ENCODE measurements at regions not wholly inside any gene's neighbourhood (a gene's known extent, or its start where the extent isn't known, plus 50 kb on each side); places are given as distances from the start of the nearest gene placed in this dataset.

- Mint-ChIP-seq H3K27ac (no peak overlapping the region), H3K4me1 (ENCODE audit: low read depth) (no peaks in the 10 kb centered on the region), H3K4me3 (no peak overlapping the region), H3K9me3 (no peaks in the 10 kb centered on the region), H3K36me3 (no peaks in the 10 kb centered on the region), H3K27me3 (no peaks in the 10 kb centered on the region)
- ChIA-PET CTCF (no interaction called here), POLR2A (no interaction called here)
- DNase-seq = no peak
- intact Hi-C loops (cut with micrococcal nuclease) = no loop called here
These were observed 333.0 kb downstream of the CCER1 start for GRCh38 chr12:90621927-90622326.

DNA sequence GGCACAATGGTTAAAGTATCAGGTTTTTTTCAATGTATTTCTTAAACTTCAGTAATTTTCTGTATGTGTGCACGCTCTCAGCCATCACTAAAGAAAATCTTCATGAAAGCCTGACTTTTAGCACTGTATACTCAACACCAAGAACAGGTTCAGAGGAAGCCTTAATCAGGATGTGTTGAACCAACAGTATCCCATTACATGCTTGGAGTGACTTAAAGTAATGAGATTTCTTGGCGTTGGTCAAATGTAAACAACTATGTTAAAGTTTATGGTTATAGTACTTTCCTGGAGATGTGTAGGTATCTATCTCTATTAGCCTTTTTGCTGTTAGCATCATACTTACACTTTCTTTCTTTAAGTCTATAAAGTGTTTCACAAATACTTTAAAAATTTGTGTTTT, 335.0 kb downstream of the CCER1 start:
- H3K4me1 Mint-ChIP-seq (ENCODE audit: low read depth) = no peaks in the 10 kb centered on the region
- ChIA-PET CTCF (interaction anchor here (0.7 kb wide), 1 partner anchor 1495 kb away, joined by 4 read pairs; no protein-coding TSS in a partner anchor), POLR2A (no interaction called here)
- no peaks in the 10 kb centered on the region for H3K27me3 Mint-ChIP-seq
- no peak overlapping the region for H3K4me3 Mint-ChIP-seq
- no peak for DNase-seq
- no peaks in the 10 kb centered on the region for H3K9me3 Mint-ChIP-seq
- no peaks in the 10 kb centered on the region for H3K36me3 Mint-ChIP-seq
- intact Hi-C loops (cut with micrococcal nuclease) = no loop called here
- no peak overlapping the region for H3K27ac Mint-ChIP-seq

DNA sequence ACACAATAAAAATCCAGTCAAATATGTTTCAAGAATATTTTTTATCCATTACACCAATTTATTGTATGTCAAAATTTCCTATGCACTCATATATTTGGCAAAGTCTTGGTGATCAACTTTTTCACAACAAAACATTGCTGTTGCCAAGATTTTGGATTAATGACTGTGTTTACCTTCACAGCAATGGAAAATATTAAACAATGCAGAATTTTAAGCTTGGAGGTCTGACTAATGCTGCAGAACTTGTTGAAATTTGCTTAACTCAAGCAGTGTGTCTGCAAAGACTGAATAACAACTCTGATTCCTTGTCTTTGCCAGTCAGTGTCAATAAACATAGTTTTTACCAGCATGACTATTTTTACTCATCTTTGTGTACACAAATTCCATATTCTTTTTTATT, 336.4 kb downstream of the CCER1 start:
- no peaks in the 10 kb centered on the region for H3K27me3 Mint-ChIP-seq
- CTCF ChIA-PET = no interaction called here

GRCh38 chr12:90611891-90612290, 343.1 kb downstream of the CCER1 start:
- intact Hi-C loops (cut with micrococcal nuclease) = no loop called here
- POLR2A ChIA-PET = no interaction called here
- no peaks in the 10 kb centered on the region for H3K9me3 Mint-ChIP-seq
- H3K27ac Mint-ChIP-seq = no peak overlapping the region
- no peak for DNase-seq
- no peaks in the 10 kb centered on the region for H3K4me1 Mint-ChIP-seq (ENCODE audit: low read depth)
- CTCF ChIA-PET = no interaction called here
- H3K27me3 Mint-ChIP-seq = no peaks in the 10 kb centered on the region
- H3K36me3 Mint-ChIP-seq = no peaks in the 10 kb centered on the region
- H3K4me3 Mint-ChIP-seq = no peak overlapping the region

More for the DNA sequence above, 336.4 kb downstream of the CCER1 start:
- intact Hi-C loops (cut with micrococcal nuclease) = no loop called here
- no peaks in the 10 kb centered on the region for H3K9me3 Mint-ChIP-seq
- H3K27ac Mint-ChIP-seq = no peak overlapping the region
- no peaks in the 10 kb centered on the region for H3K36me3 Mint-ChIP-seq
- POLR2A ChIA-PET = no interaction called here
- no peak for DNase-seq
- H3K4me1 Mint-ChIP-seq (ENCODE audit: low read depth) = no peaks in the 10 kb centered on the region
- no peak overlapping the region for H3K4me3 Mint-ChIP-seq

DNA sequence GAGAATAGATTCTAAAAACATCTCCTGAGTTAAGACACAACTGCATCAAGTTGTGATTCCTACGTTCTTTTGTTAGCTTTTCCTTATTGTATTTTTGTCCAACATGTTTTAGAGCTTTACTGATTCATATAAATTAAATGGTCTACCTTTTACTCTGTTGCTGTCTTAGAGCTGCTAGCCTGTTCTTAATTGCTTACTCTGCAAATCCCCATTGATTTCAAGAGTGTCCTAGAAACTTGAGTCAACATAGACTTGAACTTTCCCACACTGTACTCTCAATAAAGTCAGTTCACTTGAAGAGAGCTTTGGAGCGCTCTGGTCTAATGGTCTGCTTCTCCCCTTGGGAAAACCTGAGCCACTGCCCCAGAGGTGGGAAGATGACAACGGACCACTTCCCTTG, 343.9 kb downstream of the CCER1 start:
- intact Hi-C loops (cut with micrococcal nuclease) = no loop called here
- Mint-ChIP-seq H3K36me3 (no peaks in the 10 kb centered on the region), H3K27me3 (no peaks in the 10 kb centered on the region), H3K9me3 (no peaks in the 10 kb centered on the region), H3K27ac (no peak overlapping the region), H3K4me1 (ENCODE audit: low read depth) (no peaks in the 10 kb centered on the region), H3K4me3 (no peak overlapping the region)
- ChIA-PET POLR2A (interaction anchor here (0.5 kb wide), 1 partner anchor 125 kb away, joined by 4 read pairs; no protein-coding TSS in a partner anchor), CTCF (no interaction called here)
- DNase-seq = no peak

DNA sequence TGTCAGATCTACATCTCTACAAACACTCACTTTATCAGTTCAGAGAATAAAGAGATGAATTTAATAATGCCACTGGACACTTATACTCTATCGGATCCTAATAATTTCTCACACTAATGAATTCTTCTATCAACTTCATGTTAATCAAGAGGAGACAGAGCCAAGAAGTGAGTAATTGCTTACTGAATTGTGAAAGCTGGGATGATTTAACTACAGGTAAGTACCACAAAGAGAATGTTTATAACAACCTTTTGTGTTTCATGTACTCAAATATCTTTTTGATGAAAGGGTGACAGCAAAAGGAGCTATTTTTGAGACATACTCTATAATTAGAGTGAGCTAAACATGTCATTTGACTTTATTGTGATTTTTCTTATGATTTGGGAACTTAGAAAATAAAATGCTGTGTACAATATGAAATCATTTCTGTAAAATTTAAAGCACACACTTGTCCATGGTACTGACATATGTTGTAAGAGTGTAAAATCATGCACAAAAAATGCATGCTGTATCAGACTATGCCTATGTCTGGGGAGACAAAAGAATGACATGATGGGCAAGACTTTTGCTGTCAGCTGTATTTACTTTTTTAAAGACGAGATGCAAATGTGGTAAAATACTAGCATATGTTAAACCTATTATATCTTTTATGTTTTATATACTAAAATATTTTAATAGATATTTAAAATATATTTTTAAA, 361.2 kb downstream of the CCER1 start:
- no peaks in the 10 kb centered on the region for H3K9me3 Mint-ChIP-seq
- POLR2A ChIA-PET = no interaction called here
- no peaks in the 10 kb centered on the region for H3K36me3 Mint-ChIP-seq
- no peaks in the 10 kb centered on the region for H3K27me3 Mint-ChIP-seq
- no peak for DNase-seq
- intact Hi-C loops (cut with micrococcal nuclease) = no loop called here
- H3K4me3 Mint-ChIP-seq = no peak overlapping the region
- CTCF ChIA-PET = no interaction called here
- H3K27ac Mint-ChIP-seq = no peak overlapping the region
- no peaks in the 10 kb centered on the region for H3K4me1 Mint-ChIP-seq (ENCODE audit: low read depth)

- CTCF ChIA-PET = no interaction called here
- no peak overlapping the region for H3K27ac Mint-ChIP-seq
- peaks cover 3% of the 10 kb centered on the region for H3K9me3 Mint-ChIP-seq
- H3K4me3 Mint-ChIP-seq = no peak overlapping the region
- DNase-seq = no peak
- no peaks in the 10 kb centered on the region for H3K4me1 Mint-ChIP-seq (ENCODE audit: low read depth)
- POLR2A ChIA-PET = no interaction called here
- H3K27me3 Mint-ChIP-seq = no peaks in the 10 kb centered on the region
- intact Hi-C loops (cut with micrococcal nuclease) = no loop called here
- H3K36me3 Mint-ChIP-seq = no peaks in the 10 kb centered on the region
These were observed 365.0 kb downstream of the CCER1 start for GRCh38 chr12:90589956-90590355.

- Mint-ChIP-seq H3K27ac (no peak overlapping the region), H3K27me3 (no peaks in the 10 kb centered on the region), H3K4me1 (ENCODE audit: low read depth) (no peaks in the 10 kb centered on the region), H3K36me3 (no peaks in the 10 kb centered on the region), H3K4me3 (no peak overlapping the region), H3K9me3 (peaks cover 3% of the 10 kb centered on the region)
- POLR2A ChIA-PET = no interaction called here
- DNase-seq = no peak
- intact Hi-C loops (cut with micrococcal nuclease) = no loop called here
- CTCF ChIA-PET = no interaction called here
These were observed 369.2 kb downstream of the CCER1 start for GRCh38 chr12:90585640-90586304.

DNA sequence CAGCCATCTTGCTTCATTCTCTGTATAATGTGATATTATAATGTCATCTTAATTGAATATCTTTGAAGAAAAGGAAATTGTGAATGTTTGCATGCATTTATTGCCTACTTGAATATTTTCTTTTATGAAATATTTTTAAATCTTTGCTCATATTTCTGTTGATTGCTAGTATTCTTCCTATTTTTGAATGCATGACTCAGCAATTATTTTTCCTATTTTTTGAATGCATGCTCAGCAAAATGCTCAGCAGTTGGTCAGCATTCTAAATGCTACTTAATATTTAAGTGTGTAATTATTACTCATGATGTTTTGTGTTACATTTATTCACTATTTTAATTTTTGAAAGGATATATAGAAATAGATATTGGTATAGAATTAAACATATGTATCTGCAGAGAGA, 378.3 kb downstream of the CCER1 start:
- no peaks in the 10 kb centered on the region for H3K27me3 Mint-ChIP-seq
- peaks cover 6% of the 10 kb centered on the region for H3K9me3 Mint-ChIP-seq
- no peak overlapping the region for H3K4me3 Mint-ChIP-seq
- H3K27ac Mint-ChIP-seq = no peak overlapping the region
- no peaks in the 10 kb centered on the region for H3K36me3 Mint-ChIP-seq
- CTCF ChIA-PET = no interaction called here
- H3K4me1 Mint-ChIP-seq (ENCODE audit: low read depth) = no peaks in the 10 kb centered on the region
- POLR2A ChIA-PET = no interaction called here
- DNase-seq = no peak
- intact Hi-C loops (cut with micrococcal nuclease) = no loop called here

GRCh38 chr12:90575995-90576394, 379.0 kb downstream of the CCER1 start:
- no peaks in the 10 kb centered on the region for H3K27me3 Mint-ChIP-seq
- no peak for DNase-seq
- no peaks in the 10 kb centered on the region for H3K4me1 Mint-ChIP-seq (ENCODE audit: low read depth)
- ChIA-PET CTCF (no interaction called here), POLR2A (no interaction called here)
- intact Hi-C loops (cut with micrococcal nuclease) = no loop called here
- peaks cover 6% of the 10 kb centered on the region for H3K9me3 Mint-ChIP-seq
- no peak overlapping the region for H3K27ac Mint-ChIP-seq
- H3K36me3 Mint-ChIP-seq = no peaks in the 10 kb centered on the region
- no peak overlapping the region for H3K4me3 Mint-ChIP-seq

DNA sequence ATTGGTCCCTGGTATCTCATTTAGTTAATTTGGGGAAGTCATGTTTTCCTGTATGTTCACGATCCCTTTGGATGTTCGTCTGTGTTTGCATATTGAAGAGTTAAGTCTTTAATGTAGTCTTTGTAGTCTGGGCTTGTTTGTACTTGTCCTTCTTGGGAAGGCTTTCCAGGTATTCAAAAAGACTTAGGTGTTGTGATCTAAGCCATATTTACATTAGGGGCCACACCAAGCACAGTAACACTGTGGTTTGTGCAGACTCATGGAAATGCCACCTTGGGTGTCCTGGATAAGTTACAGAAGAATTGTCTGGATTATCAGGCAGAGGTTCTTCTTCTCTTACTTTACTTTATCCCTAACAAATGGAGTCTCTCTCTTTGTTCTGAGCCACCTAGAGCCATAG, 380.3 kb downstream of the CCER1 start:
- peaks cover 6% of the 10 kb centered on the region for H3K9me3 Mint-ChIP-seq
- ChIA-PET CTCF (no interaction called here), POLR2A (no interaction called here)
- DNase-seq = no peak
- no peaks in the 10 kb centered on the region for H3K4me1 Mint-ChIP-seq (ENCODE audit: low read depth)
- H3K27ac Mint-ChIP-seq = no peak overlapping the region
- no peaks in the 10 kb centered on the region for H3K27me3 Mint-ChIP-seq
- H3K4me3 Mint-ChIP-seq = no peak overlapping the region
- H3K36me3 Mint-ChIP-seq = no peaks in the 10 kb centered on the region
- intact Hi-C loops (cut with micrococcal nuclease) = no loop called here

DNA sequence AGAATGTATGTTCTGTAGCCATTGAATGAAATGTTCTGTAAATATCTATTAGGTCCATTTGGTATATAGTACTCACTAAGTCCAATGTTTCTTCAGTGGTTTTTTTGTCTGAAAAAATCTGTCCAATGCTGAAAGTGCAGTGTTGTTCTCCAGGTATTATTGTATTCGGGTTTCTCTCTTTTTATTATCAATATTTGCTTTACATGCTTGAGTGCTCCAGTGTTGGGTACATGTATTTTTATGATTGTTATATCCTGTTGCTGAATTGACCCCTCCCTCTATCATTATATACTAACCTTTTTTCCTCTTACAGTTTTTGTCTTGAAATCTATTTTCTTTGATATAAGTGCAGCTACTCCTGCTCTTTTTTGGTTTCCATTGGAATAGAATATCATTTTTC, 382.2 kb downstream of the CCER1 start:
- Mint-ChIP-seq H3K36me3 (no peaks in the 10 kb centered on the region), H3K27me3 (no peaks in the 10 kb centered on the region), H3K9me3 (no peaks in the 10 kb centered on the region), H3K4me3 (no peak overlapping the region), H3K27ac (no peak overlapping the region), H3K4me1 (ENCODE audit: low read depth) (no peaks in the 10 kb centered on the region)
- ChIA-PET POLR2A (no interaction called here), CTCF (no interaction called here)
- no peak for DNase-seq
- intact Hi-C loops (cut with micrococcal nuclease) = no loop called here

- H3K36me3 Mint-ChIP-seq = no peaks in the 10 kb centered on the region
- no peaks in the 10 kb centered on the region for H3K27me3 Mint-ChIP-seq
- H3K4me3 Mint-ChIP-seq = no peak overlapping the region
- H3K27ac Mint-ChIP-seq = no peak overlapping the region
- ChIA-PET POLR2A (no interaction called here), CTCF (no interaction called here)
- no peaks in the 10 kb centered on the region for H3K4me1 Mint-ChIP-seq (ENCODE audit: low read depth)
- no peak for DNase-seq
- peaks cover 21% of the 10 kb centered on the region for H3K9me3 Mint-ChIP-seq
- intact Hi-C loops (cut with micrococcal nuclease) = no loop called here
These were observed 385.3 kb downstream of the CCER1 start for GRCh38 chr12:90569685-90570084.

Data from activated CD4-positive, alpha-beta memory T cell treated with anti-CD3 and anti-CD28 coated beads for 36 hours (primary cell).